HK-2 (cell line): ENCODE measurements at regions not wholly inside any gene's neighbourhood (a gene's known extent, or its start where the extent isn't known, plus 50 kb on each side); places are given as distances from the start of the nearest gene placed in this dataset.
"Not testable (repeated sequence)": the region's sequence is repeated elsewhere in the genome, so short reads cannot be mapped to it uniquely, and the experiment has no call there.

Experiments used
- DNase-seq: peaks from one replicate; pipeline ENCODE4 v3.0.0-alpha.2; 2018; ENCODE audit not compliant: unreplicated experiment

DNA sequence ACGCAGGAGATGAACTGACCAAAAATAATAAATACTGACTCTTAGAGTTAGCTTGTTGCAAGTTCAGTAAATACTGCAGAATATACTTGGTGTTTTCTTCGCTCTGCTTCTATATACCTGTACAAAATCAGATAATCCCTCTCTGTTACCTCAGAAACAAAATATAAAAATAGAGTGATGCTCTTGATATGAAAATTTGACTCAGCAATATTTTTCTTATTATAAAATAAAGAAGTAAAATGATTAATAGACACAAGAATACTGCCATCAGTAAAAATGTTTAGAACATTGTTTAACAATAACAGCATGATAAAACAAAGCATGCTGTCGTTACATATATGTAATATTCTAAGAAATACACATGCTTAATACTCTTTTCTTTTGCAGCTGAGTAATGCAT is 1366.9 kb upstream of the EYS start:
- DNase-seq: no peak

DNA sequence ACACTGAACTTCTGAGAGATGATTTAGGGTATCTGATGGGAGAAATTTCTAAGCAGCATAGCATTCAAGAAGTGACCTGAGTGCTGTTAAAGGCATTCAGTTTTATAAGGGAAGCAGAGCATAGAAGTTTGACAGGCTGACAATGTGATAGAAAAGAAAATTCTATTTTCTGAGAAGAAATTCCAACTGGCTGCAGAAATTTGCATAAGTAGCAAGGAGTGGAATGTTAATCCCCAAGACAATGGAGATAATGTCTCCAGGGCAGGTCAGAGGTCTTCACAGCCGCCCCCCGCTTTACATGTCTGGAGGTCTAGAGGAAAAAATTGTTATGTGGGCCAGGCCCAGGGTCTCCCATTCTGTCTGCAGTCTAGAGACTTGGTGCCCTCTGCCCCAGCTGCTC is 1361.8 kb upstream of the EYS start:
- DNase-seq: no peak

DNA sequence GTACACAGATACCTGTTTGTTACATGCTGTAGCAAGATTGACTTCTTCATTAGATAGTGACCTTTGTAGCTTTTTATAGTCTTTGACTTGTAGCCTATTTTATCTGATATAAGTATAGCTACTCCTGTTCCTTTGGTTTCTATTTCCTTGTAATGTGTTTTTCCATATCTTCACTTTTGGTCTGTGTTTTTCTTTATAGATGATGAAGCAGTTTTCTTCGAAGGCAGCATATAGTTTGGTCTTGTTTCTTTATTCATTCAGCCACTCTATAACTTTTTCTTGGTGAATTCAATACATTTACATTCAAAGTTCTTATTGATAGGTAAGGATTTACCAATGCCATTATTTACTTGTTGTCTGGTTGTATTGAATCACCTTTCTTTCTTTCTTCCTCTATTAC is 1357.3 kb upstream of the EYS start:
- DNase-seq: no peak

DNA sequence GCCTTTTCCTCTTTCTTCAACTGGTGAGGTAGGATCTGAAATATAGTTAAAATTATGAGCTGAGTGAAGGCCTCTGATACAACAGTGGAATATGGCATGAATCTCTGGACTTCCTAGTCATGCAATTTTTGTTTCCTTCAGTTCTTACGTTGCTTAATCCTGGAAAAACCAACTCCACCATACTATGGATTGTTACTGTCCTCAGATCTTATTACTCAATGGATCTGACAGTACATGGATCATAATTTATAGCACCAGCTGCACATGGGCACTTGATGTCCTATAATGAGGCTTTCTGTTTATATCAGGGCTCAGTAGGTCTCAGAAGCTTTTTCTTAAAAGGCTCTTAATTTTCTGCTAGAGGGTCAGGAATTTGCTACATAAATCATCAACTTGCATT is 1341.0 kb upstream of the EYS start:
- no peak for DNase-seq

DNA sequence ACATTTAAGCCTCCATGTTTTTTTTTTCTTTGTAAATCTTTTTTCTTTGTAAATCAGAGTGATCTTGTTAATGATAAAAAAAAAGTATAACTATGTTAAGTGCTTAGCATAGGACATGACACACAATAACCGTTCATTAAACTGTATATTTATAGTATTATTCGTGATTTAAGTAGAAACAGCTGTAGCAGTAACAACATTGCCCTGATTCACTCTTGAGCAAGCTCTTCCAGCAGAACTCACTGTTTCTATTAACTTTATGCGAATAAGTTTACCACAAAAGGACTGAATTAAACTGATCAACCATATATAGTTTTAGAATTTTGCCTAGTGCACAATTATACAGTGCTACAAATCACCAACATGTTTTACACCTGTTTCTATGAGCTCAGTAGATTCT is 1338.0 kb upstream of the EYS start:
- DNase-seq: no peak

DNA sequence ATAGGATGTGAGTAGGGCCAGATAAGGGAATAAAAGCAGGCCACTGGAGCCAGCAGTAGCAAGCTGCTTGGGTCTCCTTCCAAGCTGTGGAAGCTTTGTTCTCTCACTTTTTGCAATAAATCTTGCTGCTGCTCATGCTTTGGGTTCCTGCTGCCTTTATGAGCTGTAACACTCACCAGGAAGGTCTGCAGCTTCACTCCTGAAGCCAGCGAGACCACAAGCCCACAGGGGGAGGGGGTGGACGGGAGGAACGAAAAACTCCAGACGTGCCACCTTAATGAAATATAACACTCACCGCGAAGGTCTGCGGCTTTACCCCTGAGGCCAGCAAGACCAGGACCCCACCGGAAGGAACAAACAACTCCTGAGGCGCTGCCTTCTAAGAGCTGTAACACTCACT is 1324.4 kb upstream of the EYS start:
- DNase-seq: no peak

DNA sequence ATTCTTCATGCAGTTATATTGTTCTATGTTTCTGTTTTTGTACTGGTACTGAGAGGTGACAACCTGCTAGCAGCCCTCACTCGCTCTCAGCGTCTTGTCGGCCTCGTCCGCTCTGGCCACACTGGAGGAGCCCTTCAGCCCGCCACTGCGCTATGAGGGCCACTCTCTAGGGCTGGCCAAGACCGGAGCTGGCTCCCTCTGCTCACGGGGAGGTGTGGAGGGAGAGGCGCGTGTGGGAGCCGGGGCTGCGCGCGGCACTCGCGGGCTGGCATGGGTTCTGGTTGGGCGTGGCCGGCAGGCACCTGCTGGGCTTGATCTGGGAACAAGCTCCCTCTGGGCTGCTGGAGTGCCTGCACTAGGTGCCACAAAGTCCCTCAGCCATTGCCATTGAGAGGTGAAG is 1323.8 kb upstream of the EYS start:
- DNase-seq: no peak

DNA sequence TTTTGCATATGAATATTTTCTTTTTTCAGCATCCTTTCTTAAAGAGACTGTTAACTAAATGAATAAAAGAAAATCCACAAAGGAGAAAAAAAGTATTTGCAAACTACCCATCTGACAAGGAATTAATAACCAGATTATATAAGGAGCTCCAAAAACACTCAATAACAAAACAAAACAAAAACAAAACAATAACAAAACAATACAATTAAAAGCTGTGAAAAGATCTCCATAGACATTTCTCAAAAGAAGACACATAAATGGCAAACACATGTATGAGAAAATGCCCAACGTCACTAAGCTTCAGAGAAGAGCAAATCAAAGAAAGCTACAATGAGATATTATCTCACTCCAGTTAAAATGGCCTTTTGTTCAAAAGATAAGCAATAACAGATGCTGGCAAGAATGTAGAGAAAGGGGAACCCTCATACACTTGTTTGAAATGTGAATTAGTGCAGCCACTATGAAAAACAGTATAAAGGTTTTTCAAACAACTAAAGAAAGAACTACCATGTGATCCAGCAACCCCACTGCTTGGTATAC is 1310.0 kb upstream of the EYS start:
- no peak for DNase-seq

DNA sequence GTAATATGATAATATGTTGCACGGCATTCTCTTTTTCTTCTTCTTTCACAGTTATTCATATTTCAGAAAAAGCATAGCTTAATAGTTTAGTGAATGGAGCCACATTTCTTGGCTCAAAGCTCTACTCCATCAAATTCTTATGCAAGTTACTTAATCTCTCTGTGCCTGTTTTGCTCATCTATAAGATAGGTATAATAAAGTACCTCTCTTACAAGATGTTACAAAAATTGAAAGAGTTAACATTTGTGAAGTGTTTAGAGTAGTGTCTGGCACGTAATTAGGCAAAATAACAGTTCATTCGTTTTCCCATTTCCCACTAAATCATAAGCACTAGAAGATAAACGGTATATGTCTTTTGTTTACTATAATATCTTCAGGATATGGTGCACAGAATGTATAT is 1304.4 kb upstream of the EYS start:
- DNase-seq: no peak

DNA sequence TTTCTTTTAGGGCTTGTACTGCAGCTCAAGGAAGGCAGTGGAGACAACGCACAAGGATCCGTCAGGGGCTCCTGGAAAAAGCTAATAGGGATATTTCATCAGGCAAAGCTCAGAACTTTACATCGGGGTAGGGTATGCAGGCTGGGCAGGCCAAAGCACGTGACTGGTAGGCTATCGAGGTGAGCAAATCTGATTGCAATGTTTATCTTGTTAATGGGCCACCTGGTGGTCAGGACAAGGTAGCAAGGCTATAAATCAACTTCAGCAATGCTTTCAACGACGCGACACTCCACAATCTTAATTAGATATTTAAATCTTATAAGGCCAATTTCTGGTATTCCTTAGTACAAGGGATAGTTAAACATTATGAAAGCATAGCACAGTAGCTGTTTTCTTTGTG is 1302.8 kb upstream of the EYS start:
- no peak for DNase-seq

DNA sequence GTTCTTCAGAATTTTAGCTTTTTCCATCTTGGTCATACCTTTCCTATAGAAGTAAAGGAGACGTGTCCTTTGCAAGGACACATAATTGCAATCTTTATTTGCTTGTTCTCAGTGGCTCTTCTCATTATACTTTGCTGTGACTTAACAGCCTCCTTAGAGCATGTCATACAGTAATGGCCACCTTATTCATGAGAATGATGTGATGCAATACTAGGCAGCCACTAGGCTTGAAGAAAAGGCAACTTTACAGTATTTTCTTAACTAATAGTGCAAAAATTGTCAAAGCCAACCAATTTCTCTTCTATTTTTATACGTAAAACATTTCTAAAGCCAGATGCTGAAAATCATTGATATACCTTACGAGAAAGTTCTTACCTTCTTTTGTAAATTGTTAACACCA is 1296.8 kb upstream of the EYS start:
- no peak for DNase-seq

DNA sequence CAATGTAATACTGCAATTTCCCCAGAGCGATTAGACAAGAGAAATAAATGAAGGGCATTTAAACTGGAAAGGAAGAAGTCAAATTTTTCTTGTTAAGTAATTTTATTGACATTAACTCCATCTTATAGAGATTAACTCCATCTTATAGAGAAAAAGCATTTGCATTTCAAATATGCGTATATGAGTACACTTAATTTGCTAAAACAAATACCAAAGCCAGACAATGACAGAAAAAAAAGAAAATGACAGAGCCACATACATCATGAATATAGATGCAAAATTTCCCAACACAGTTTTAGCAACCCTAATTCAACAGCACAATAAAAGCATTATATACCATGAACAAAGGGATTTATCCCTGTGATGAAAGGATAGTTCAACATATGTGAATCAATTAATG is 1293.1 kb upstream of the EYS start:
- no peak for DNase-seq

DNA sequence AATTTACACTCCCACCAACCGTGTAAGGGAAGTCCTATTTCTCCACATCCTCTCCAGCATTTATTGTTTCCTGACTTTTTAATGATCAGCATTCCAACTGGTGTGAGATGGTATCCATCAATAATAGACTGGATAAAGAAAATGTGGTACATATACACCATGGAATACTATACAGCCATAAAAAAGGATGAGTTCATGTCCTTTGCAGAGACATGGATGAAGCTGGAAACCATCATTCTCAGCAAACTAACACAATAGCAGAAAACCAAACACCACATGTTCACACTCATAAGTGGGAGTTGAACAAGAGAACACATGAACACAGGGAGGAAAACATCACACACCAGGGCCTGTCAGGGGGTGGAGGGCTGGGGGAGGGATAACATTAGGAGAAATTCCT is 1290.6 kb upstream of the EYS start:
- not testable (repeated sequence) for DNase-seq

DNA sequence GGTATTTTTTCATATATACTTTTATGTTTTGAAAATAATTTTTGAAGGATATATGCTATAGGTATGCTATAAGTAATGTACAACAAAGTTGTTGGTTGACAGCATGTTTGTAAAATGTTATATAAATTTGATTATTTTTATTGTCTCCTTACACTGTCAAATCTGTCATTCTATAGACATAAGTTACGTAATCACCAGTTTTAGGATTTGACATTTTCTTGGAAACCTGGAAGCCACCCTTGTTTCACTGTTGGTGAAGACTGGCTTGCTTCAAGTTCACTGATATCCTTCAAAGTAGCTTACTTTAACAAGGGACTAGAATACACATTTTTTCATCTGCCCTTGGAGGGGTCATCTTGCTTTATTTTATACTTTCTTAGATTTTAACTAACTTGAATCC is 1288.6 kb upstream of the EYS start:
- DNase-seq: no peak

DNA sequence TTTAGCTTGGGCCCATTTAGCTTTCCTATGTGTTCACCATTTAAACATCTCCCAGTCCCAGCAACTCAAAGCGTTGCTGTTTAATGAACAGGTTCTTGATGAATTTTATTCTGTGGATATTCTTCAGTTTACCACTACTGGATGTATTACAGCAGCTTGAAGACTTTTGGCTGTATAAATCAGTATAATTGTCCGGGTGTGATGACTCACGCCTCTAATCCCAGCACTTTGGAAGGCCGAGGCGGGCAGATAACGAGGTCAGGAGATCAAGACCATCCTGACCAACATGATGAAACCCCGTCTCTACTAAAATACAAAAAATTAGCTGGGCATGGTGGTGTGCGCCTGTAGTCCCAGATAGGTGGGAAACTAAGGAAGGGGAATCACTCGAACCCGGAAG is 1286.7 kb upstream of the EYS start:
- DNase-seq: not testable (repeated sequence)

DNA sequence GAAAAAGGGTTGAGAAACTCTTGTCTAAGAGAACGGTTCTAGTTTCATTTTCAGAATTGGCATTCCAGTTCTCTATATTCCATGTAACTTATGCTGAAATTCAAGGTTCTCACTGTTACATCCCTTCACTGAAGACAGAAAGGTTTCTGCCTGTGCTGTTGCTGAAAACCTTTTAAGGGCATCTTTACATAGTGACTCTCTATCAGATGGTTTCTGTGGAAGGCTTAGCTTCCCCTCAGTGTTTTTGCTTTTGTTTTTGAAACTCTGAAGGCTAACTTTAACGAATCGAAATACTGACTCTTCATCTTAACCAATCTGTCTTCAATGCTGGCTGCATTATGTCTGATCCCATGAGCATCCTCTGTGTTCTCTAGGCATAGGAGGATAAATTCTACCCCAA is 1286.2 kb upstream of the EYS start:
- DNase-seq: no peak

DNA sequence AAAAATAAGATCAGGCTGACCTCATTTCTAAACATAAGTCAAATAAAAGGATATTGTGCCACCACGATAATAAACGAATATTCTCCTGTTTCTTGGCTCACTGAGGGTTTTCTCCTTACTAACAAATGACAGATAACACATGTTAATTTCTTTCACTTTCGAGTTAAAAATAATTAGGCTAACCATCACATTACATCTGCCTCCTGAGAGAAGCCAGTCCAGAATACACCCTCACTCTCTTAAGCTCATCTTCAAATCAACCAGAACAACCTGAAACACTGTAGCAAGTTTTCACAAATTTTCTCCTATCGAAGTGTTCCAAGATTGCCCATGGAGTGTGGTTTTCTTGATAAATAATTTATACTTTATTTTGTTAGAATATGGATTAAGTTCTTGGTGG is 1285.6 kb upstream of the EYS start:
- no peak for DNase-seq

DNA sequence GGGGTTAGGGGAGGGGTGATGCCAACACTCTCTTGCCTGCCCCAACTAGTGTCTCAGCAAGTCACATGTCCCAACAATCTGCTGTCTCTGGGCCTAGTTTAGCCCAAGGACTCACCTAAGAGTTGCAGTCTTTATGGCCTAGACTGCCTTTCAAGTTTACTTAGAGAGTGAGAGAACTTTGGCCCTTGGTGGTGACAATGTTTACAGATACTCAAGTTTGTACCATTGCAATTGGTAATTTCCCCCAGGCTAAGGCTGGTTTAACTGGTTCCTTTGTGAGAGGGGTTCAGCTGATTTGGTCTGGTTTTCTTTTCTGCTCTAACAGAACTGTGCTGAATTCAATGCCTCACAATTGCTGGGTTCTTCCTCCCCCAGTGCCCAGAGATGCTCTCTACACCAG is 1279.9 kb upstream of the EYS start:
- no peak for DNase-seq

DNA sequence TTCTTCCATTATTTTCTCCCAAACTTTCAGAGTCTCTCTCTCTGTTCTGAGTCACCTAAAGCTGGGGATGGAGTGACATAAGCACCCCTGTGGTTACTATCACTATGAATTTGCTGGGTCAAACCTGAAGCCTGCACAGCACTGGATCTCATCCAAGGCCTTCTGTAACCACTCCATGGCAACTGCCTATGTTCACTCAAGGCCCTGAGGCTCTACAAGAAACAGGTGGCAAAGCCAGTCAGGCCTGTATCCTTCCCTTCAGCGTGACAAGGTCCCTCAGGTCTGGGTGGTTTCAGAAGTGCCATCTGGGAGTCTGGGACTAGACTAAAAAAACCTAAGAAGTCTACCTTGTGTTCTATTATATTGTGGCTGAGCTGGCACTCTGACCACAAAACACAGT is 1278.8 kb upstream of the EYS start:
- DNase-seq: no peak

DNA sequence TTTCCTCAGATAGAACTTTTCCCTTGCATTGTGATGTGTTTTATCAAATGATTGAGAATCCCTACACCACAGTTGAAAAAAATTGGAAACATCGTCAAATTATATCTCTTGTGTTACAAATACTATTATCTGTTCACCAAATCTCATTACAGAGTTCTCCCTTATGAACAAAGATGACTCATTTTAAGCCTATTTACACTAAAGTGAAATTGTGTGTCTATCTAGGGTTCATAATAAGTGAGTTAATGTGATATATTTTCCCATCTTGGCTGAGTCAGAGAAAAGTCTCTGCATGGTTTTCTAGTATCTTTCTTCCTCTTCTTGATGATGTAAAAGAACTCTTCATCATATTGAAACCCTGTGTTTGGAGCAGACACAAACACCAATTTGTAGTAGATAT is 1263.3 kb upstream of the EYS start:
- DNase-seq: no peak

DNA sequence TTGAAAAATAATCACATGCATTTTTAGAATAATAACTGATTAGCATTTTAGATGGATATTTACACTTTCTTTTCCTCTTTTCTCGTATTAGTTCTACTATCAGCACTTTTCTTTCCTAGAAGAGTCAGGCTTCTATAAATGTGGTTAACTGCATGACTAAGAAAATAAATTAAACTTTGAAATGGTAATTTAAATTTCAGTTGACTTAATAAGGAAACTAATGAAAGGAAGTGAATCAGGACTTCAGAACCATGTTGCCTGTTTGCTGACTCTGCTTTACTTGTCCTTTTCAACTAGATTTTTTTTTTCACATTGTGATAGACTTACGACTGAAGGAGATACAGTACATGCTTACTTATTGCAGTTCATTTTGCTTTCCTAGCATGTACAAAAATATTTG is 1258.2 kb upstream of the EYS start:
- DNase-seq: no peak

DNA sequence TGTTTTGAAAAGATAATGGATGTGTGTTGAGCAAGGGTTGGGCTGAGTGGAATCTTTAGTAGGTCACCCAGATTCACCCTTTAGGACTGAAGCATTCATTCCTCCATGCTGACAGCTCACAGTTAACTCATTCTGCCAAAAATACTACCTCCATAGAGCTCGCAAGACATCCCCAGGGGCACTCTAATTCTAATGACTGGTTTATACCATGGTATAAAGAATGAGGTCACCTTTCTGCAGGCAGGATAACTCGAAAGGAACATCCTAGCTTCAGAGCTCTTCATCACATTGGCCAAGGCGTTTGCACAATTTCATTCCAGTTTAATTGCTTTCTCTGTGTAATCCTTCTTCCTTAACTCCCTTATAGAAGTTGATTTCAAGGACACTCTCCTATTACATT is 1257.2 kb upstream of the EYS start:
- no peak for DNase-seq

DNA sequence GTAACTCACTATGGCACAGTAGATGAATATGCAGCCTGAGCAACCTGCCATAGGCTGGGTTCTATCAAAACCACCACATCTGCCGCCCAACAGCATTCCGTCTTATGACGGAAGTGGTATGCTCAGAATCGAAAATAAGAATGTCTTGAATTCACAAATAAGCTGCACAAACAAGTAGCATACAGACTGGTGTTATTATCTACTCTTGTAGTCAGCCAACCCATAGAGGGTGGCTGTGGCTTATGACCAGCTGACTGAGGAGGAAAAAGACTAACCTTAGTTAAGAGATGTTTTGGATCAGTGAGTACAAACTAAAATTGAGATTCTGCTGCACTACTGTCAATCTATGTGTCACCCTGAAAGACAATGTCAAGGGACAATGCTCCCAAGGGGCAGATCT is 1255.1 kb upstream of the EYS start:
- no peak for DNase-seq

DNA sequence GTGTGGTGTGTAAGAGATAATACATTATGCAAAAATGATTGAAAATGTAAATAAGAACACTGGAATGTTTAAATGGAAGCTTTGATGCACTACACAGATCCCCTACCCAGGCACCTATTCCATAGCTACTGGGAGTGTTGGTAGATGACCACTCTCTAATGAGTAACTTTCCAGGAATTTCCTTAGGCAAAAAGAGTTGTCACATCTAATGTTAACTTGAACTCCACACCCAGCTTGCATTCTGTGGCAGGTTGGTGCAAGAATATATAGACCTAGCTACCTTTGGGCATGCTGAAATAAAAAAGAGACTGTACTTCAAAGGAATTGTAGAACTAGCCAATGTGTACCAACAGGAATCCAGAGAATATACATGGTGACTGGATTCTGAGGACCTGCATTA is 1254.2 kb upstream of the EYS start:
- DNase-seq: no peak

DNA sequence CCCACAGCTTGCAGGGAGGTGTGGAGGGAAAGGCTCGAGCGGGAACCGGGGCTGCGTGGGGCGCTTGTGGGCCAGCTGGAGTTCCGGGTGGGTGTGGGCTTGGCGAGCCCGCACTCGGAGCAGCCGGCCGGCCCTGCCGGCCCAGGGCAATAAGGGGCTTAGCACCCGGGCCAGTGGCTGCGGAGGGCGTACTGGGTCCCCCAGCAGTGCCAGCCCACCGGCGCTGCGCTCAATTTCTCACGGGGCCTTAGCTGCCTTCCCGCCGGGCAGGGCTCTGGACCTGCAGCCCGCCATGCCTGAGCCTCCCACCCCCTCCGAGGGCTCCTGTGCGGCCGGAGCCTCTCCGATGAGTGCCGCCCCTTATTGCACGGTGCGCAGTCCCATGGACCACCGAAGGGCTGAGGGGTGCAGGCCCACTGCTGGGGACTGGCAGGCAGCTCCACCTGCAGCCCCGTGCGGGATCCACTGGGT is 1242.2 kb upstream of the EYS start:
- no peak for DNase-seq
